Mesothelial cell of epicardium (in vitro differentiated cells): ENCODE measurements at regions not wholly inside any gene's neighbourhood (a gene's known extent, or its start where the extent isn't known, plus 50 kb on each side); places are given as distances from the start of the nearest gene placed in this dataset.

Experiments
- DNase-seq, 2 experiments: peaks; one replicate each; pipeline ENCODE4 v3.0.0; 2021; ENCODE audit warnings: low spot score in 2 of 2; ENCODE audit not compliant: unreplicated experiment in 2 of 2
- H3K27ac Mint-ChIP-seq: 2 replicates; pipeline ENCODE4 v1.8.0; 2021; ENCODE audit warnings: mixed read lengths
- H3K27me3 Mint-ChIP-seq: 2 replicates; pipeline ENCODE4 v1.8.0; 2021; ENCODE audit warnings: low read depth, mixed read lengths
- H3K36me3 Mint-ChIP-seq: 2 replicates; pipeline ENCODE4 v1.8.0; 2021; ENCODE audit warnings: mixed read lengths
- H3K4me1 Mint-ChIP-seq: 2 replicates; pipeline ENCODE4 v1.8.0; 2021; ENCODE audit warnings: mixed read lengths
- H3K4me3 Mint-ChIP-seq: 2 replicates; pipeline ENCODE4 v1.8.0; 2021; ENCODE audit warnings: mild to moderate bottlenecking, moderate library complexity, mixed read lengths
- H3K9me3 Mint-ChIP-seq: 2 replicates; pipeline ENCODE4 v1.8.0; 2021; ENCODE audit warnings: mixed read lengths
- CTCF ChIP-seq: fragments of 200-600 bp; sonication (generic); IDR thresholded peaks from one replicate; pipeline ENCODE4 v1.5.0; 2021; ENCODE audit warnings: antibody characterized with exemption; ENCODE audit not compliant: unreplicated experiment

GRCh38 chr11:104402812-104403521 lies 239.0 kb upstream of the PDGFD start:
- Mint-ChIP-seq H3K4me3 (no peak overlapping the region), H3K27ac (no peak overlapping the region), H3K4me1 (peaks cover 5% of the 10 kb centered on the region), H3K36me3 (no peaks in the 10 kb centered on the region), H3K27me3 (no peaks in the 10 kb centered on the region), H3K9me3 (peaks cover 3% of the 10 kb centered on the region)
- no peak for TF ChIP-seq CTCF
- DNase-seq, result no peak

GRCh38 chr11:104394508-104394907 lies 230.6 kb upstream of the PDGFD start:
- no peak for TF ChIP-seq CTCF
- DNase-seq, result no peak
- no peaks in the 10 kb centered on the region for H3K9me3 Mint-ChIP-seq
- H3K27me3 Mint-ChIP-seq, result no peaks in the 10 kb centered on the region
- no peak overlapping the region for H3K27ac Mint-ChIP-seq
- H3K4me3 Mint-ChIP-seq, result no peak overlapping the region
- H3K36me3 Mint-ChIP-seq, result no peaks in the 10 kb centered on the region
- peaks cover 4% of the 10 kb centered on the region for H3K4me1 Mint-ChIP-seq

- peaks cover 4% of the 10 kb centered on the region for H3K4me1 Mint-ChIP-seq
- peaks cover 3% of the 10 kb centered on the region for H3K9me3 Mint-ChIP-seq
- H3K27ac Mint-ChIP-seq, result no peak overlapping the region
- H3K36me3 Mint-ChIP-seq, result no peaks in the 10 kb centered on the region
- H3K27me3 Mint-ChIP-seq, result no peaks in the 10 kb centered on the region
- DNase-seq, result no peak
- no peak overlapping the region for H3K4me3 Mint-ChIP-seq
- TF ChIP-seq CTCF, result no peak
These were observed 226.7 kb upstream of the PDGFD start for GRCh38 chr11:104390651-104391050.

GRCh38 chr11:104385884-104386283 lies 221.9 kb upstream of the PDGFD start:
- H3K27ac Mint-ChIP-seq, result no peak overlapping the region
- H3K27me3 Mint-ChIP-seq, result no peaks in the 10 kb centered on the region
- H3K4me1 Mint-ChIP-seq, result peaks cover 4% of the 10 kb centered on the region
- no peaks in the 10 kb centered on the region for H3K36me3 Mint-ChIP-seq
- H3K9me3 Mint-ChIP-seq, result peaks cover 3% of the 10 kb centered on the region
- no peak for TF ChIP-seq CTCF
- DNase-seq, result no peak
- H3K4me3 Mint-ChIP-seq, result no peak overlapping the region

GRCh38 chr11:104380358-104380757 lies 216.4 kb upstream of the PDGFD start:
- H3K27ac Mint-ChIP-seq, result no peak overlapping the region

More at GRCh38 chr11:104380358-104380757, 216.4 kb upstream of the PDGFD start:
- Mint-ChIP-seq H3K9me3 (peaks cover 2% of the 10 kb centered on the region), H3K36me3 (no peaks in the 10 kb centered on the region), H3K27me3 (no peaks in the 10 kb centered on the region), H3K4me3 (no peak overlapping the region), H3K4me1 (no peaks in the 10 kb centered on the region)
- TF ChIP-seq CTCF, result no peak
- DNase-seq, result no peak
